ENCODE measurements at regions not wholly inside any gene's neighbourhood (a gene's known extent, or its start where the extent isn't known, plus 50 kb on each side); places are given as distances from the start of the nearest gene placed in this dataset.

DNA sequence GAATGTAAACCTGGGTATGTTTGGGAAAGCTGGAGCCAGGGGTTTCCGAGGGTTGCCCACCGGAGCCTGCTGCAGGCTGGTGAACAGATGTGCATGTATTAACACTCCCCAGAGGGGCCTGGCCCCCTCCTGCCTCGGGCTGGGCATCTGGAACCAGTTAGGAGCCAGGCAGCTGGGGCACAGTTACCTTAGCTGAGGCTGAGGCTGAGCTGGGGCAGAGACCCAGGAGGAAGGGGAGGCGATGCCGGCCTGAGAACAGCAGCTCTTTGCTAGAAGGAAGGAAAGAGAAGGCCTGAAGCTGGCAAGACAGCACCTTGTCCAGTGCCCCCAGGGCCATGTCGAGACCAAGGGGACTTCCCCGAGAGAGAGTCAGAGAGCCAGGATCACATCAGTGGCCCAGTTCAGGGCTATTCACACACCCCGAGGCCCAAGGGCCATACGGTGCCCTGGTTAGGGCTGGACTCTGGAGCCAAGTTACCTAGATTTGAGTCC is 65.8 kb downstream of the RMI2 start:
- TF ChIP-seq, protein P1, sequence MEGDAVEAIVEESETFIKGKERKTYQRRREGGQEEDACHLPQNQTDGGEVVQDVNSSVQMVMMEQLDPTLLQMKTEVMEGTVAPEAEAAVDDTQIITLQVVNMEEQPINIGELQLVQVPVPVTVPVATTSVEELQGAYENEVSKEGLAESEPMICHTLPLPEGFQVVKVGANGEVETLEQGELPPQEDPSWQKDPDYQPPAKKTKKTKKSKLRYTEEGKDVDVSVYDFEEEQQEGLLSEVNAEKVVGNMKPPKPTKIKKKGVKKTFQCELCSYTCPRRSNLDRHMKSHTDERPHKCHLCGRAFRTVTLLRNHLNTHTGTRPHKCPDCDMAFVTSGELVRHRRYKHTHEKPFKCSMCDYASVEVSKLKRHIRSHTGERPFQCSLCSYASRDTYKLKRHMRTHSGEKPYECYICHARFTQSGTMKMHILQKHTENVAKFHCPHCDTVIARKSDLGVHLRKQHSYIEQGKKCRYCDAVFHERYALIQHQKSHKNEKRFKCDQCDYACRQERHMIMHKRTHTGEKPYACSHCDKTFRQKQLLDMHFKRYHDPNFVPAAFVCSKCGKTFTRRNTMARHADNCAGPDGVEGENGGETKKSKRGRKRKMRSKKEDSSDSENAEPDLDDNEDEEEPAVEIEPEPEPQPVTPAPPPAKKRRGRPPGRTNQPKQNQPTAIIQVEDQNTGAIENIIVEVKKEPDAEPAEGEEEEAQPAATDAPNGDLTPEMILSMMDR (conservative IDR thresholded peaks at IDR 0.05; ENCODE audit: low read depth, low read length): no peak
- no peak for DNase-seq (ENCODE audit: low read depth)
- no peak overlapping the region for H3K4me3 ChIP-seq (ENCODE audit: low read depth, low read length)

DNA sequence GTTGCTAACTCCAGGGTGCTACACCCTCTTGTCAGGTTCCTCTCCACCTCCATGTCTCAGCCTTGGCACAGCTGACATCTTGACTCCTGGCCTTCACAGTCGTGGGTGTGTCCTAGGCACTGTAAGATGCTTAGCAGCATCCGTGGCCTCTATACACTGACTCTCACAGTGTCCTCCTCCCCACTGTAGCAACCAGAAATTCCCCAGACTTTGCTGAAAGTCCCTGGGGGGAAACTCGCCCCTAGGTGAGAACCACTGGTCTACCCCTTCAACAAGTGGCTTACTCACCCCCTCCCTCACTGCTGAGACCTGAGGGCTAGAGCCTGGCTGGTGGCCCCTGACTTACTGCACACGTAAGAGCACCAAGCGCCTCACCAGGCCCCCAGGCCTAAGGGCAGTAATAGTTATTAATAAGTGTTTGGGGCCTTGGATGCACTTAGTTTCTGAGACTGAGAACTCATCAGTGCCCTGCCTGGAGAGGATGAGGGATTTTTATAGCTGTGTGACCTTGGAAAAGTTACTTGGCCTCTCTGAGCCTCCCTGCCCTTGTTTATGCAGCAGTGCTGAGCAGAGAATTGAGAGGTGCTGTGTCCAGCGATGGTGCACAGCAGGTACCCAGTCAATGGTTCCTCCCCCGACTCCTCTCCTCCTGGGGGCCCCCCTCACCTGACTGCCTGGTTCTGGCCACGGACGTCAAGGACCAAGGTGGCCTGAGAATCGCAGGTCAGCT is 67.1 kb downstream of the RMI2 start:
- no peak overlapping the region for H3K4me3 ChIP-seq (ENCODE audit: low read depth, low read length)
- TF ChIP-seq, protein P1 (conservative IDR thresholded peaks at IDR 0.05; ENCODE audit: low read depth, low read length): no peak
- no peak for DNase-seq (ENCODE audit: low read depth)

DNA sequence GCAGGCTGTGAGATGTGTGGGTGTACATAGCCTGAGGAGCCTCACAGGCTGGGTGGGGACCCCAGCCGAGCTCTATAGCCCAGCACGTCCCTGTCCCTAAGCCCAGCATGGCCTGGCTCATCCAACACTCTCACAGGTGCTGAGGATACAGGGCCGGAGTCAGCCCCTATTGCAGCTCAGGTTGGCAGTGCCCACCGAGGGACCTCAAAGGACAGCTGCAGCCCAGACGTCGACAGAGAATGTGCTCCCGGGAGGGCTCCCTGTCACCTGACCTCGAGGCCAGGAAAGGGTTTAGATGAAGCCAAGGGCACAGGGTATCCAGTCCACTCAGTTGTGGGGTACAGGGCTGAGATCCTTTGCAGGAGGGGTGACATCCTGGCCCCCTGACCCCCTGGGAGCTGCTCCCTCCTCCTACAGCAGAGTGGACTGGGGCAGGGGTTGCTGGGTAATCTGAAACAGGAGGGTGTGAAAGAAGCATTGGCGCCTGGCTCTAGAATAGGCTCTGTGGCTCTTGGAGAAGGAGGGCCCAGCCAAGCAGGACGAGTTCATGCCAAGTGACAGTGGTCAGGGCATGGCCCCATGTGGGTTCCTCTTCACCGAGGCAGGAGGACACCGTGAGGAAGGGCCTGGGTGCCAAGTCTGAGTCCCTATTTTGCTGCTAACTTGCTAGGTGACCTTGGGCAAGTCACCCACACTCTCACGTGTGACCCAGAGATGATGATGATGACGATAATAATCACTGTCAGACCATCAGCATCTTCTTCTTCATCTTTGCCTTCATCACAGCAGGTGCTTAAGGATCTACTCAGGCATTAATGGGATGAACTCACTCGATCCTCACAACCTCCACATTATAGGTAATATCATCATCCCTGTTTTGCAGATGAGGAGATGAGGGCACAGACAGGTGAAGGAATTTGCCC is 68.0 kb downstream of the RMI2 start:
- no peak overlapping the region for H3K4me3 ChIP-seq (ENCODE audit: low read depth, low read length)
- TF ChIP-seq, protein P1 (conservative IDR thresholded peaks at IDR 0.05; ENCODE audit: low read depth, low read length): no peak
- no peak for DNase-seq (ENCODE audit: low read depth)

DNA sequence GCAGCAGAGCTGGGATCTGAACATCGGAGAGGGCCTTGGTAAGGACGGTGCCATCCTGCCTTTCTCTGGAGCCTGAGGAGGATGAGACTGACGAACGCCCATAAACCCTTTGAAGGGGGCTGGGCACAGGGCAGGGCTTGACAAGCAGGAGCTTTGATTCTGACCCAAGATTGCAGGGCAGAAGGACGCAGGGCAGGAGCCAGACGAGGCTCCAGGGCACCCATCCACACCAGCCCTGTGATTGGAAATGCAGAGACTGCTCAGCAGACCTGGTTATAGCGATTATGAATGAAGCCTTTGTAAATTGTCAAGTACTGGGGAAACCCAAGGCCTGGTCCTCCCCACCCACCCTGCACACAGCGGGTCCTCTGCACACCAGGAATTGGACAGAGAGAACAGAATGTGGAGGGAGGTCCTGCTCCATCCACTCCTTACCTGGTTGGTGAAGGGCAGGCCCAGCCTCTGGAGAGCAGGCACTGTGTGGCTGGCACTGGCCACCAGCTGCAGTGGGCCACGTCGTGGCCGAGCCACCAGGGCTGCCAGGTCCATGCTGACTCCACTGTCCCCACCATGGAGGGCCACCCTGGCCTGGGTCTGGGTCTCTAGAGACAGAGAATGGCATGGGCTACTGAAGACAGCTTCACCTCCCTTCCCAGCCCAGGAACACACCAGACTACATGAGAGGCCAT is 68.8 kb downstream of the RMI2 start:
- H3K4me3 ChIP-seq (ENCODE audit: low read depth, low read length): no peak overlapping the region
- no peak for DNase-seq (ENCODE audit: low read depth)
- TF ChIP-seq, protein P1 (conservative IDR thresholded peaks at IDR 0.05; ENCODE audit: low read depth, low read length): no peak

DNA sequence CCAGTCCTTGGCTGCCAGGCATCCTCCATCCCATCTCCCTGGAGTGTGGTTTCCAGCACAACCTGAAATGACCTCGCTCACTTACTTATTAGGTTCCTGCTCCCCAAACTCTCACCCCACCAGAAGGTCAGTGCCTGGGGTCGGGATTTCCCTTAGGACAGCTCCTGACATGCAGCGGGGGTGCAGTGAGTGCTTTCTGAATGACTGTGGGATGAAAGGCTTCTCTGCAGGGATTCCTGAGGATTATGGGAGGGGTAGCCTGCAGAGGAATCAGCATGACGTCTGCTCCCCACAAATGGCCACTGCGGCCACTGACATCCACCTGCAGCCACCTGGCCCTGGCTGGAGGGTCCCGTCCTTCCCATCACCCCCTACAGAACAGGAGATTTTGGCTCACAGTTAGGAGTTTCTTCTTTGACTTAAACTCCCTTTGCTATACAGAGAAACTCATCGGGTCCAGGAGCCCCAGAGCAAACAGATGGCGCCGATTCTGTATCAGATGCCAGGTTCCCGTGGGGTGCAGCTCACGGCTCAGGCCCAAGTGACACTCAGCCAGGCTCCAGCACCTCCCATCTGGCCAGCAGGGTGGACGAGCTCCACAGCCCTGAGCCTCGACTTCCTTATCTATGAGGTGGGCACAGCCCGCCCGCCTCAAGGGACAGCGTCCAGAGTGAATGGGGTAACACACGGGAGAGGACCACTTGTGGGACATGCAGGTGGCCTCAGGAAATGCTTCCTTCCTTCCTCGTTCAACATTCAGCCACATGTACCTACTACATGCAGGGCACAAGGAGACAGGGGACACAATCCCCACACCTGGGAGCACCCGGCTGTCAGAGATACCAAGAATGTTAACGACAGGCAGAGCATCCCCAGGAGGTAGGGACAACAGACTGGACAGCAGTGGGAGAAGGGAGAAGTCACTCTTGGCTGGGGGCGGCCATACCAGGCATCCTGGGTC is 69.8 kb downstream of the RMI2 start:
- TF ChIP-seq, protein P1 (conservative IDR thresholded peaks at IDR 0.05; ENCODE audit: low read depth, low read length): no peak
- H3K4me3 ChIP-seq (ENCODE audit: low read depth, low read length): no peak overlapping the region
- DNase-seq (ENCODE audit: low read depth): no peak

Measured in epithelial cell of proximal tubule (primary cell).